NCI-H2107 treated with DMSO at 0.1 percent for 48 hours (cell line): ENCODE measurements at regions not wholly inside any gene's neighbourhood (a gene's known extent, or its start where the extent isn't known, plus 50 kb on each side); places are given as distances from the start of the nearest gene placed in this dataset.
A peak's percentile ranks its signal among the peaks of the same experiment; 100 is the strongest.

Experiments
- DNase-seq: peaks from one replicate; lab custom pipeline; 2025; ENCODE audit not compliant: unreplicated experiment; lab: John Stamatoyannopoulos, UW

GRCh38 chr13:110773480-110773879 lies 60.0 kb downstream of the ING1 start:
- no peak for DNase-seq

GRCh38 chr13:110774051-110774450 lies 60.6 kb downstream of the ING1 start:
- no peak for DNase-seq

- no peak for DNase-seq
Measured at GRCh38 chr13:110774490-110774889, 61.0 kb downstream of the ING1 start.

- no peak for DNase-seq
Measured at GRCh38 chr13:110775576-110775975, 62.1 kb downstream of the ING1 start.

- no peak for DNase-seq
Measured at GRCh38 chr13:110777251-110777820, 63.8 kb downstream of the ING1 start.

- no peak for DNase-seq
Measured at GRCh38 chr13:110779022-110779421, 65.5 kb downstream of the ING1 start.

- no peak for DNase-seq
Measured at GRCh38 chr13:110780422-110780821, 66.9 kb downstream of the ING1 start.

- DNase-seq = no peak
Measured at GRCh38 chr13:110782185-110782584, 68.7 kb downstream of the ING1 start.

- DNase-seq = no peak
Measured at GRCh38 chr13:110784704-110785103, 71.2 kb downstream of the ING1 start.

GRCh38 chr13:110788778-110789177 lies 75.3 kb downstream of the ING1 start:
- DNase-seq = no peak

GRCh38 chr13:110789871-110790270 lies 76.4 kb downstream of the ING1 start:
- no peak for DNase-seq

GRCh38 chr13:110790371-110790770 lies 76.9 kb downstream of the ING1 start:
- DNase-seq = no peak

- DNase-seq = no peak
Measured at GRCh38 chr13:110794209-110794608, 80.7 kb downstream of the ING1 start.

GRCh38 chr13:110797230-110797877 lies 83.9 kb downstream of the ING1 start:
- peak; percentile 58 for DNase-seq

GRCh38 chr13:110798081-110798994 lies 84.8 kb downstream of the ING1 start:
- DNase-seq = no peak

- no peak for DNase-seq
Measured at GRCh38 chr13:110799246-110800236, 86.0 kb downstream of the ING1 start.

- DNase-seq = no peak
Measured at GRCh38 chr13:110801044-110801443, 87.5 kb downstream of the ING1 start.

- DNase-seq = no peak
Measured at GRCh38 chr13:110802260-110802659, 88.8 kb downstream of the ING1 start.

- DNase-seq = no peak
Measured at GRCh38 chr13:110806636-110807035, 93.1 kb downstream of the ING1 start.

GRCh38 chr13:110807546-110807945 lies 94.0 kb downstream of the ING1 start:
- DNase-seq = no peak

GRCh38 chr13:110808138-110808537 lies 94.6 kb downstream of the ING1 start:
- DNase-seq = no peak
